ENCODE measurements at regions not wholly inside any gene's neighbourhood (a gene's known extent, or its start where the extent isn't known, plus 50 kb on each side); places are given as distances from the start of the nearest gene placed in this dataset.

DNA sequence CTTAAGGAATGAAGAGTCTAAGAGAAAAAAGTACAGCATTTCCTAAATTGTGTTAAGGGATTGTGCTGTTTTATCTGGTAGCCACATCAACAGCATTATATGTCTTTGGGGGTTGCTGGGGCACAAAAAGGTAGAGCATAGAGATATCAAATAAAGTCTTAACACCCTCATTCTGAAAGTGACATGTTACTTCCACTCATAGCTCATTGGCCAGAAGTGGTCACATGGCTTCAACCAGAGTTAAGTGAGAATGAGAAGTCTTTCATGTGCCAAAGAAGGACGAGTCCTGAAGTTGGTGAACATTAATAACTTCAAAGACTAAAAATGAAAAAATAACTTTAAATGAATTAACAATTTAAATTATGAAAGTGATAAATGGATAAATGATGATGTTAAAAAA lies 175.7 kb upstream of the ZEB2 start:
- H2BK12ac ChIP-seq (ENCODE audit: insufficient read length, low read depth, low read length): no peak overlapping the region
- Mint-ChIP-seq H3K4me3 (no peak overlapping the region), H3K36me3 (ENCODE audit: insufficient read depth in 1 of 3, low read depth in 3 of 3) (no peaks in the 10 kb centered on the region; a peak in 1 of 7 replicates), H3K4me1 (no peaks in the 10 kb centered on the region), H3K27ac (no peak overlapping the region), H3K9me3 (no peaks in the 10 kb centered on the region; a peak in 1 of 5 replicates), H3K27me3 (ENCODE audit: low read depth) (no peaks in the 10 kb centered on the region)
- no peak overlapping the region for H2BK120ac ChIP-seq (ENCODE audit: low read depth, low read length, poor library complexity, severe bottlenecking)
- no peak overlapping the region for H3T11ph ChIP-seq (ENCODE audit: low read length)
- H3K56ac ChIP-seq (ENCODE audit: insufficient read length, low read depth, low read length): no peak overlapping the region
- no peak overlapping the region for H2AFZ ChIP-seq (ENCODE audit: low read length)
- no peak overlapping the region for H3K18ac ChIP-seq (ENCODE audit: insufficient read length, low read depth, low read length)
- no peaks in the 10 kb centered on the region for H3K23me2 ChIP-seq (ENCODE audit: insufficient read length, low read depth, low read length, poor library complexity, severe bottlenecking)
- H3K23ac ChIP-seq (ENCODE audit: insufficient read length, low read depth, low read length): no peak overlapping the region
- no CpG with 5 or more reads among the region's 1 CpG for WGBS (ENCODE audit: extremely low coverage, insufficient read length, low lambda C conversion rate)
- H3K4me1 ChIP-seq (ENCODE audit: insufficient read depth, low read length): no peaks in the 10 kb centered on the region
- no peak overlapping the region for H3K27ac ChIP-seq (ENCODE audit: insufficient read length, low read depth, low read length)
- H4K5ac ChIP-seq (ENCODE audit: insufficient read length, low read depth, low read length): no peak overlapping the region
- no peaks in the 10 kb centered on the region for H3K79me1 ChIP-seq (ENCODE audit: insufficient read depth, low read depth, low read length, poor library complexity, severe bottlenecking)
- H2AK5ac ChIP-seq (ENCODE audit: insufficient read length, low read length): no peak overlapping the region
- H2BK5ac ChIP-seq (ENCODE audit: insufficient read length, low read length): no peak overlapping the region
- H4K20me1 ChIP-seq (ENCODE audit: control insufficient read depth, insufficient read depth, insufficient read length): no peaks in the 10 kb centered on the region
- no peak overlapping the region for H2BK15ac ChIP-seq (ENCODE audit: low read depth, low read length)
- TF ChIP-seq, protein P1, sequence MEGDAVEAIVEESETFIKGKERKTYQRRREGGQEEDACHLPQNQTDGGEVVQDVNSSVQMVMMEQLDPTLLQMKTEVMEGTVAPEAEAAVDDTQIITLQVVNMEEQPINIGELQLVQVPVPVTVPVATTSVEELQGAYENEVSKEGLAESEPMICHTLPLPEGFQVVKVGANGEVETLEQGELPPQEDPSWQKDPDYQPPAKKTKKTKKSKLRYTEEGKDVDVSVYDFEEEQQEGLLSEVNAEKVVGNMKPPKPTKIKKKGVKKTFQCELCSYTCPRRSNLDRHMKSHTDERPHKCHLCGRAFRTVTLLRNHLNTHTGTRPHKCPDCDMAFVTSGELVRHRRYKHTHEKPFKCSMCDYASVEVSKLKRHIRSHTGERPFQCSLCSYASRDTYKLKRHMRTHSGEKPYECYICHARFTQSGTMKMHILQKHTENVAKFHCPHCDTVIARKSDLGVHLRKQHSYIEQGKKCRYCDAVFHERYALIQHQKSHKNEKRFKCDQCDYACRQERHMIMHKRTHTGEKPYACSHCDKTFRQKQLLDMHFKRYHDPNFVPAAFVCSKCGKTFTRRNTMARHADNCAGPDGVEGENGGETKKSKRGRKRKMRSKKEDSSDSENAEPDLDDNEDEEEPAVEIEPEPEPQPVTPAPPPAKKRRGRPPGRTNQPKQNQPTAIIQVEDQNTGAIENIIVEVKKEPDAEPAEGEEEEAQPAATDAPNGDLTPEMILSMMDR (conservative IDR thresholded peaks at IDR 0.05): no peak
- H3K4me2 ChIP-seq (ENCODE audit: insufficient read depth, insufficient read length, low read length): no peak overlapping the region
- no peak overlapping the region for H3K4ac ChIP-seq (ENCODE audit: low read depth, low read length)
- H3K9ac ChIP-seq (ENCODE audit: extremely low read depth, insufficient read length, low read length): no peak overlapping the region
- no peaks in the 10 kb centered on the region for H3K9me3 ChIP-seq (ENCODE audit: control insufficient read depth, low read depth, low read length)
- H3K27me3 ChIP-seq (ENCODE audit: insufficient read depth, low read length): no peaks in the 10 kb centered on the region
- no peak overlapping the region for H2BK20ac ChIP-seq (ENCODE audit: low read depth, low read length, poor library complexity, severe bottlenecking)
- no peaks in the 10 kb centered on the region for H3K79me2 ChIP-seq (ENCODE audit: insufficient read depth, low read length)
- no peak overlapping the region for H4K8ac ChIP-seq (replicated peaks; ENCODE audit: insufficient read length, low read depth, low read length)
- H4K91ac ChIP-seq (ENCODE audit: insufficient read length, low read depth, low read length): no peak overlapping the region
- no peak overlapping the region for H3K14ac ChIP-seq (ENCODE audit: insufficient read depth, low read length)
- no peak for DNase-seq
